IPS-NIHi7 (cell line): ENCODE measurements at regions not wholly inside any gene's neighbourhood (a gene's known extent, or its start where the extent isn't known, plus 50 kb on each side); places are given as distances from the start of the nearest gene placed in this dataset.
"Not testable (repeated sequence)": the region's sequence is repeated elsewhere in the genome, so short reads cannot be mapped to it uniquely, and the experiment has no call there.

ENCODE experiments used
- DNase-seq: peaks from one replicate; pipeline ENCODE4 v3.0.0; 2012; ENCODE audit warnings: mixed read lengths; ENCODE audit errors: extremely low spot score

GRCh38 chr4:158053086-158053485, 119.7 kb downstream of the GASK1B start:
- DNase-seq: no peak

GRCh38 chr4:158051401-158052235, 121.2 kb downstream of the GASK1B start:
- DNase-seq: no peak

- no peak for DNase-seq
These were observed 121.9 kb downstream of the GASK1B start for GRCh38 chr4:158050942-158051341.

- DNase-seq: no peak
These were observed 126.5 kb downstream of the GASK1B start for GRCh38 chr4:158046345-158046744.

GRCh38 chr4:158043971-158044618, 128.7 kb downstream of the GASK1B start:
- no peak for DNase-seq

GRCh38 chr4:158042591-158043030, 130.2 kb downstream of the GASK1B start:
- no peak for DNase-seq

- no peak for DNase-seq
These were observed 134.1 kb downstream of the GASK1B start for GRCh38 chr4:158038718-158039117.

- no peak for DNase-seq
These were observed 135.8 kb downstream of the GASK1B start for GRCh38 chr4:158036998-158037397.

GRCh38 chr4:158035662-158036195, 137.1 kb downstream of the GASK1B start:
- DNase-seq: no peak

- DNase-seq: no peak
These were observed 139.3 kb downstream of the GASK1B start for GRCh38 chr4:158033416-158034120.

GRCh38 chr4:158032733-158033415, 140.0 kb downstream of the GASK1B start:
- no peak for DNase-seq

GRCh38 chr4:158028381-158028780, 144.4 kb downstream of the GASK1B start:
- DNase-seq: not testable (repeated sequence)

- no peak for DNase-seq
These were observed 147.7 kb downstream of the GASK1B start for GRCh38 chr4:158025131-158025530.

GRCh38 chr4:158020734-158021346, 152.0 kb downstream of the GASK1B start:
- no peak for DNase-seq

- no peak for DNase-seq
These were observed 152.6 kb downstream of the GASK1B start for GRCh38 chr4:158020176-158020575.

- no peak for DNase-seq
These were observed 154.0 kb downstream of the GASK1B start for GRCh38 chr4:158018831-158019230.

- DNase-seq: no peak
These were observed 154.5 kb downstream of the GASK1B start for GRCh38 chr4:158018221-158018830.

- no peak for DNase-seq
These were observed 156.3 kb downstream of the GASK1B start for GRCh38 chr4:158016511-158016910.

GRCh38 chr4:158015241-158015640, 157.6 kb downstream of the GASK1B start:
- DNase-seq: no peak

GRCh38 chr4:158013858-158014257, 159.0 kb downstream of the GASK1B start:
- DNase-seq: no peak

GRCh38 chr4:158010361-158010760, 162.5 kb downstream of the GASK1B start:
- DNase-seq: no peak
